Mesendoderm (in vitro differentiated cells): ENCODE measurements at regions not wholly inside any gene's neighbourhood (a gene's known extent, or its start where the extent isn't known, plus 50 kb on each side); places are given as distances from the start of the nearest gene placed in this dataset.
"Not testable (repeated sequence)": the region's sequence is repeated elsewhere in the genome, so short reads cannot be mapped to it uniquely, and the experiment has no call there.

Experiments used
- DNase-seq: peaks from one replicate; pipeline ENCODE4 v3.0.0; 2013
- H2AK5ac ChIP-seq: 2 replicates; pipeline ENCODE4 v1.6.1; 2013; ENCODE audit warnings: low read length, inconsistent platforms
- H2BK120ac ChIP-seq: 2 replicates; pipeline ENCODE4 v1.6.1; 2013; ENCODE audit warnings: low read depth, mild to moderate bottlenecking, low read length, moderate library complexity, mixed read lengths
- H2BK15ac ChIP-seq: replicated peaks from 2 replicates; pipeline ENCODE4 v1.6.1; 2013; ENCODE audit warnings: low read depth, mild to moderate bottlenecking, moderate library complexity
- H2BK5ac ChIP-seq: 2 replicates; pipeline ENCODE4 v1.6.1; 2013; ENCODE audit warnings: low read length, inconsistent platforms
- H3K18ac ChIP-seq: 2 replicates; pipeline ENCODE4 v1.6.1; 2013; ENCODE audit warnings: mild to moderate bottlenecking, low read length, mixed read lengths
- H3K23ac ChIP-seq: one replicate; pipeline ENCODE4 v1.6.1; 2013; ENCODE audit warnings: low read length
- H3K27ac ChIP-seq: 2 replicates; pipeline ENCODE4 v1.5.1; 2013; ENCODE audit warnings: low read depth, mild to moderate bottlenecking, inconsistent platforms, low read length, moderate library complexity
- H3K27me3 ChIP-seq: 2 replicates; pipeline ENCODE4 v1.6.1; 2013; ENCODE audit warnings: low read length, control low read depth, mild to moderate bottlenecking, inconsistent platforms; ENCODE audit not compliant: insufficient read depth, poor library complexity
- H3K36me3 ChIP-seq: 2 replicates; pipeline ENCODE4 v1.6.1; 2013; ENCODE audit warnings: low read length, inconsistent platforms; ENCODE audit not compliant: control insufficient read depth, insufficient read depth
- H3K4ac ChIP-seq: one replicate; pipeline ENCODE4 v1.6.1; 2013; ENCODE audit warnings: low read depth, mild to moderate bottlenecking, low read length, moderate library complexity
- H3K4me1 ChIP-seq: 2 replicates; pipeline ENCODE4 v1.6.1; 2013; ENCODE audit warnings: low read depth, low read length, inconsistent platforms; ENCODE audit not compliant: control insufficient read depth
- H3K4me2 ChIP-seq: 2 replicates; pipeline ENCODE4 v1.6.1; 2013; ENCODE audit warnings: low read length
- H3K4me3 ChIP-seq: 2 replicates; pipeline ENCODE4 v1.5.1; 2013; ENCODE audit warnings: mild to moderate bottlenecking, low read length
- H3K56ac ChIP-seq: one replicate; pipeline ENCODE4 v1.6.1; 2013; ENCODE audit warnings: low read length
- H3K79me1 ChIP-seq: 2 replicates; pipeline ENCODE4 v1.6.1; 2013; ENCODE audit warnings: low read length, inconsistent platforms
- H3K79me2 ChIP-seq: 2 replicates; pipeline ENCODE4 v1.6.1; 2013; ENCODE audit warnings: mild to moderate bottlenecking, low read length; ENCODE audit not compliant: control insufficient read depth, insufficient read depth
- H3K9ac ChIP-seq: 2 replicates; pipeline ENCODE4 v1.6.1; 2013; ENCODE audit warnings: low read length, inconsistent platforms
- H4K5ac ChIP-seq: one replicate; pipeline ENCODE4 v1.6.1; 2013; ENCODE audit warnings: low read length
- H4K8ac ChIP-seq: one replicate; pipeline ENCODE4 v1.6.1; 2013; ENCODE audit warnings: low read depth, mild to moderate bottlenecking, control low read depth, low read length, moderate library complexity
- WGBS: extraction: QIAGEN DNeasy Blood & Tissue Kit; methylation state at CpG from one replicate; pipeline ENCODE4 v1.1.7; 2013; ENCODE audit warnings: low lambda C conversion rate, missing lambda C conversion rate; ENCODE audit not compliant: insufficient coverage; ENCODE audit errors: extremely low coverage; 5-methylcytosine and 5-hydroxymethylcytosine counted together

GRCh38 chr11:87536565-87536964 lies 498.8 kb downstream of the TMEM135 start:
- Histone ChIP-seq H3K79me1 (no peaks in the 10 kb centered on the region), H3K4me3 (no peak overlapping the region), H3K4ac (no peak overlapping the region), H2AK5ac (no peak overlapping the region), H4K8ac (no peak overlapping the region), H3K4me1 (no peaks in the 10 kb centered on the region), H3K36me3 (no peaks in the 10 kb centered on the region), H2BK5ac (no peak overlapping the region), H3K4me2 (no peak overlapping the region), H3K9ac (no peak overlapping the region), H3K56ac (no peak overlapping the region), H4K5ac (no peak overlapping the region), H3K23ac (no peak overlapping the region), H3K27ac (no peak overlapping the region), H3K18ac (no peak overlapping the region), H3K79me2 (no peaks in the 10 kb centered on the region), H2BK15ac (no peak overlapping the region), H2BK120ac (no peak overlapping the region), H3K27me3 (no peaks in the 10 kb centered on the region)
- no CpG with 5 or more reads among the region's 4 CpGs for WGBS
- no peak for DNase-seq

GRCh38 chr11:87536016-87536415 lies 498.3 kb downstream of the TMEM135 start:
- DNase-seq: no peak
- Histone ChIP-seq H2BK15ac (no peak overlapping the region), H2BK120ac (no peak overlapping the region), H3K23ac (no peak overlapping the region), H3K79me2 (no peaks in the 10 kb centered on the region), H3K27me3 (no peaks in the 10 kb centered on the region), H2AK5ac (no peak overlapping the region), H3K27ac (no peak overlapping the region), H3K4me2 (no peak overlapping the region), H3K4me1 (no peaks in the 10 kb centered on the region), H3K18ac (no peak overlapping the region), H2BK5ac (no peak overlapping the region), H3K4me3 (no peak overlapping the region), H3K56ac (no peak overlapping the region), H3K9ac (no peak overlapping the region), H4K5ac (no peak overlapping the region), H3K79me1 (no peaks in the 10 kb centered on the region), H3K4ac (no peak overlapping the region), H3K36me3 (no peaks in the 10 kb centered on the region), H4K8ac (no peak overlapping the region)
- WGBS: no CpG with 5 or more reads among the region's 2 CpGs

- H3K4ac ChIP-seq: no peak overlapping the region
- no peak overlapping the region for H2BK120ac ChIP-seq
- H3K4me1 ChIP-seq: no peaks in the 10 kb centered on the region
- H3K79me1 ChIP-seq: no peaks in the 10 kb centered on the region
- no peaks in the 10 kb centered on the region for H3K27me3 ChIP-seq
- H4K8ac ChIP-seq: no peak overlapping the region
- no peak overlapping the region for H2BK5ac ChIP-seq
- no peak overlapping the region for H2BK15ac ChIP-seq
- 100% methylated on average over 1 of the region's 4 CpGs for WGBS
- no peak overlapping the region for H3K56ac ChIP-seq
- H3K4me2 ChIP-seq: no peak overlapping the region
- H3K79me2 ChIP-seq: no peaks in the 10 kb centered on the region
- no peak overlapping the region for H3K4me3 ChIP-seq
- no peaks in the 10 kb centered on the region for H3K36me3 ChIP-seq
- no peak overlapping the region for H4K5ac ChIP-seq
- H2AK5ac ChIP-seq: no peak overlapping the region
- H3K27ac ChIP-seq: no peak overlapping the region
- no peak overlapping the region for H3K23ac ChIP-seq
- no peak overlapping the region for H3K9ac ChIP-seq
- DNase-seq: no peak
- no peak overlapping the region for H3K18ac ChIP-seq
Observed at GRCh38 chr11:87535513-87535912, 497.8 kb downstream of the TMEM135 start.

- H3K23ac ChIP-seq, H3K36me3 ChIP-seq, H3K56ac ChIP-seq, H3K4me1 ChIP-seq, H3K9ac ChIP-seq, H3K27me3 ChIP-seq, H4K5ac ChIP-seq, H3K79me2 ChIP-seq, H2BK15ac ChIP-seq, H3K4me3 ChIP-seq, H3K4me2 ChIP-seq, H3K27ac ChIP-seq, DNase-seq, H2BK5ac ChIP-seq, H2BK120ac ChIP-seq, H3K79me1 ChIP-seq, H2AK5ac ChIP-seq, H4K8ac ChIP-seq, H3K18ac ChIP-seq: not testable (repeated sequence)
- H3K4ac ChIP-seq: peak overlapping the region; percentile 24
Observed at GRCh38 chr11:87531835-87532234, 494.1 kb downstream of the TMEM135 start.

GRCh38 chr11:87529486-87529885 lies 491.8 kb downstream of the TMEM135 start:
- H3K79me1 ChIP-seq: no peaks in the 10 kb centered on the region
- H3K56ac ChIP-seq: no peak overlapping the region
- no peak overlapping the region for H2BK120ac ChIP-seq
- H2AK5ac ChIP-seq: no peak overlapping the region
- H4K5ac ChIP-seq: no peak overlapping the region
- H3K36me3 ChIP-seq: no peaks in the 10 kb centered on the region
- H3K27me3 ChIP-seq: no peaks in the 10 kb centered on the region
- no peaks in the 10 kb centered on the region for H3K4me1 ChIP-seq
- H2BK15ac ChIP-seq: no peak overlapping the region
- H3K4ac ChIP-seq: no peak overlapping the region
- no peaks in the 10 kb centered on the region for H3K79me2 ChIP-seq
- no peak overlapping the region for H3K27ac ChIP-seq
- WGBS: no CpG with 5 or more reads among the region's 1 CpG
- no peak for DNase-seq
- no peak overlapping the region for H4K8ac ChIP-seq
- H2BK5ac ChIP-seq: no peak overlapping the region
- H3K4me3 ChIP-seq: no peak overlapping the region
- no peak overlapping the region for H3K23ac ChIP-seq
- no peak overlapping the region for H3K4me2 ChIP-seq
- no peak overlapping the region for H3K9ac ChIP-seq
- H3K18ac ChIP-seq: no peak overlapping the region

- Histone ChIP-seq H4K8ac (no peak overlapping the region), H3K27ac (no peak overlapping the region), H2AK5ac (no peak overlapping the region), H2BK5ac (no peak overlapping the region), H3K4me1 (no peaks in the 10 kb centered on the region), H3K79me1 (no peaks in the 10 kb centered on the region), H3K23ac (no peak overlapping the region), H2BK120ac (no peak overlapping the region), H3K36me3 (no peaks in the 10 kb centered on the region), H4K5ac (no peak overlapping the region), H3K18ac (no peak overlapping the region), H3K27me3 (no peaks in the 10 kb centered on the region), H3K4me3 (no peak overlapping the region), H3K4me2 (no peak overlapping the region), H3K56ac (no peak overlapping the region), H3K9ac (no peak overlapping the region), H3K79me2 (no peaks in the 10 kb centered on the region), H3K4ac (no peak overlapping the region), H2BK15ac (no peak overlapping the region)
- no CpG with 5 or more reads among the region's 3 CpGs for WGBS
- DNase-seq: no peak
Observed at GRCh38 chr11:87528752-87529151, 491.0 kb downstream of the TMEM135 start.
